SKM-1 treated with dmso at 0.1 percent for 144 hours (cell line): ENCODE measurements at regions not wholly inside any gene's neighbourhood (a gene's known extent, or its start where the extent isn't known, plus 50 kb on each side); places are given as distances from the start of the nearest gene placed in this dataset.

Experiments
- DNase-seq: peaks from one replicate; lab custom pipeline; 2025; ENCODE audit not compliant: unreplicated experiment; lab: John Stamatoyannopoulos, UW

- DNase-seq = no peak
Measured at GRCh38 chr1:34476371-34476770, 278.5 kb upstream of the GJB5 start.

- no peak for DNase-seq
Measured at GRCh38 chr1:34477632-34478141, 277.2 kb upstream of the GJB5 start.

- no peak for DNase-seq
Measured at GRCh38 chr1:34478515-34479076, 276.3 kb upstream of the GJB5 start.

GRCh38 chr1:34479731-34480130 is 275.1 kb upstream of the GJB5 start:
- no peak for DNase-seq

- no peak for DNase-seq
Measured at GRCh38 chr1:34488080-34488708, 266.7 kb upstream of the GJB5 start.

- no peak for DNase-seq
Measured at GRCh38 chr1:34500451-34500850, 254.4 kb upstream of the GJB5 start.

- no peak for DNase-seq
Measured at GRCh38 chr1:34511802-34512201, 243.0 kb upstream of the GJB5 start.

GRCh38 chr1:34518146-34518699 is 236.6 kb upstream of the GJB5 start:
- DNase-seq = no peak

- no peak for DNase-seq
Measured at GRCh38 chr1:34520111-34520510, 234.7 kb upstream of the GJB5 start.

- DNase-seq = no peak
Measured at GRCh38 chr1:34524783-34525182, 230.1 kb upstream of the GJB5 start.

GRCh38 chr1:34529935-34530859 is 224.7 kb upstream of the GJB5 start:
- no peak for DNase-seq

- DNase-seq = no peak
Measured at GRCh38 chr1:34532113-34532512, 222.7 kb upstream of the GJB5 start.

GRCh38 chr1:34538481-34538880 is 216.4 kb upstream of the GJB5 start:
- DNase-seq = no peak

GRCh38 chr1:34547046-34547674 is 207.7 kb upstream of the GJB5 start:
- DNase-seq = no peak

GRCh38 chr1:34549199-34549598 is 205.6 kb upstream of the GJB5 start:
- no peak for DNase-seq

GRCh38 chr1:34578306-34578705 is 176.5 kb upstream of the GJB5 start:
- no peak for DNase-seq

- no peak for DNase-seq
Measured at GRCh38 chr1:34582356-34582755, 172.5 kb upstream of the GJB5 start.

GRCh38 chr1:34587761-34588160 is 167.1 kb upstream of the GJB5 start:
- DNase-seq = no peak

GRCh38 chr1:34590211-34590623 is 164.6 kb upstream of the GJB5 start:
- DNase-seq = no peak

GRCh38 chr1:34591751-34592629 is 162.9 kb upstream of the GJB5 start:
- no peak for DNase-seq
